BJ (cell line): ENCODE measurements at regions not wholly inside any gene's neighbourhood (a gene's known extent, or its start where the extent isn't known, plus 50 kb on each side); places are given as distances from the start of the nearest gene placed in this dataset.
A peak's percentile ranks its signal among the peaks of the same experiment; 100 is the strongest.
"Not testable (repeated sequence)": the region's sequence is repeated elsewhere in the genome, so short reads cannot be mapped to it uniquely, and the experiment has no call there.

Experiments used
- CTCF ChIA-PET: fragments of 350-600 bp; formaldehyde crosslinking; extraction: SDS; loops from one replicate; lab custom pipeline; 2021; ENCODE audit warnings: antibody characterized with exemption, inconsistent platforms; lab: Yijun Ruan, JAX
- POLR2A ChIA-PET: fragments of 300-600 bp; sonication (Branson Sonifier 250); formaldehyde crosslinking; extraction: SDS; loops from one replicate; lab custom pipeline; 2021; ENCODE audit warnings: antibody characterized with exemption; lab: Charles Lee
- DNase-seq: peaks from one replicate; pipeline ENCODE4 v3.0.0-alpha.2; 2011; ENCODE audit warnings: low read depth
- H3K27me3 ChIP-seq: 2 replicates; pipeline ENCODE4 v1.6.0; 2011; ENCODE audit warnings: low read length; ENCODE audit not compliant: control insufficient read depth, insufficient read depth
- H3K36me3 ChIP-seq: 2 replicates; pipeline ENCODE4 v1.5.1; 2011; ENCODE audit warnings: low read length; ENCODE audit not compliant: control insufficient read depth, insufficient read depth
- H3K4me3 ChIP-seq: 2 replicates; pipeline ENCODE4 v1.5.1; 2011; ENCODE audit warnings: low read depth, mild to moderate bottlenecking, control low read depth, low read length
- TF ChIP-seq, protein P1 (sequence below): IDR thresholded peaks from 2 replicates; pipeline ENCODE4 v1.5.1; 2011; ENCODE audit warnings: low read depth, mild to moderate bottlenecking, control low read depth, inconsistent platforms, low read length, moderate library complexity; ENCODE audit not compliant: insufficient read depth

DNA sequence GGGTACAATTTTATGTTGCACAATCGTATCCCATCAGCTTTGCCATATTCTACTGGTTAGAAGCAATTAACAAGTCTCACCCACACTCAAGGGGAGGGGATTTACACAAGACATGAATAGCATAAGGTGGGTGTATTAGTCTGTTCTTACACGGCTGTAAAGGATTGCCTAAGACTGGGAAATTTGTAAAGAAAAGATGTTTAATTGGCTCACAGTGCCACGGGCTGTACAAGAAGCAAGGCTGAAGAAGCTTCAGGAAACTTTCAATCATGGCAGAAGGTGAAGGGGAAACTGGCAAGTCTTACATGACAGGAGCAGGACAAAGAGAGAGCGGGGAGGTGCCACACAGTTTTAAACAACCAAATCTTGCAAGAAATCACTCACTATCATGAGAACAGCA is 231.8 kb upstream of the AMIGO2 start:
- Histone ChIP-seq H3K4me3 (no peak overlapping the region), H3K36me3 (no peaks in the 10 kb centered on the region), H3K27me3 (no peaks in the 10 kb centered on the region)
- no peak for DNase-seq
- ChIA-PET CTCF (interaction anchor here (0.7 to 1.1 kb wide), 3 partner anchors 31 to 279 kb away, joined by 3 to 4 read pairs (median 3); no protein-coding TSS in a partner anchor), POLR2A (no interaction called here)
- TF ChIP-seq, protein P1, sequence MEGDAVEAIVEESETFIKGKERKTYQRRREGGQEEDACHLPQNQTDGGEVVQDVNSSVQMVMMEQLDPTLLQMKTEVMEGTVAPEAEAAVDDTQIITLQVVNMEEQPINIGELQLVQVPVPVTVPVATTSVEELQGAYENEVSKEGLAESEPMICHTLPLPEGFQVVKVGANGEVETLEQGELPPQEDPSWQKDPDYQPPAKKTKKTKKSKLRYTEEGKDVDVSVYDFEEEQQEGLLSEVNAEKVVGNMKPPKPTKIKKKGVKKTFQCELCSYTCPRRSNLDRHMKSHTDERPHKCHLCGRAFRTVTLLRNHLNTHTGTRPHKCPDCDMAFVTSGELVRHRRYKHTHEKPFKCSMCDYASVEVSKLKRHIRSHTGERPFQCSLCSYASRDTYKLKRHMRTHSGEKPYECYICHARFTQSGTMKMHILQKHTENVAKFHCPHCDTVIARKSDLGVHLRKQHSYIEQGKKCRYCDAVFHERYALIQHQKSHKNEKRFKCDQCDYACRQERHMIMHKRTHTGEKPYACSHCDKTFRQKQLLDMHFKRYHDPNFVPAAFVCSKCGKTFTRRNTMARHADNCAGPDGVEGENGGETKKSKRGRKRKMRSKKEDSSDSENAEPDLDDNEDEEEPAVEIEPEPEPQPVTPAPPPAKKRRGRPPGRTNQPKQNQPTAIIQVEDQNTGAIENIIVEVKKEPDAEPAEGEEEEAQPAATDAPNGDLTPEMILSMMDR: no peak

GRCh38 chr12:47311010-47311409 is 231.3 kb upstream of the AMIGO2 start:
- ChIA-PET POLR2A (no interaction called here), CTCF (interaction anchor here (0.8 to 1.1 kb wide), 2 partner anchors 83 to 278 kb away, joined by 3 to 4 read pairs; no protein-coding TSS in a partner anchor)
- Histone ChIP-seq H3K36me3 (no peaks in the 10 kb centered on the region), H3K27me3 (no peaks in the 10 kb centered on the region), H3K4me3 (no peak overlapping the region)
- TF ChIP-seq, protein P1: no peak
- DNase-seq: no peak

DNA sequence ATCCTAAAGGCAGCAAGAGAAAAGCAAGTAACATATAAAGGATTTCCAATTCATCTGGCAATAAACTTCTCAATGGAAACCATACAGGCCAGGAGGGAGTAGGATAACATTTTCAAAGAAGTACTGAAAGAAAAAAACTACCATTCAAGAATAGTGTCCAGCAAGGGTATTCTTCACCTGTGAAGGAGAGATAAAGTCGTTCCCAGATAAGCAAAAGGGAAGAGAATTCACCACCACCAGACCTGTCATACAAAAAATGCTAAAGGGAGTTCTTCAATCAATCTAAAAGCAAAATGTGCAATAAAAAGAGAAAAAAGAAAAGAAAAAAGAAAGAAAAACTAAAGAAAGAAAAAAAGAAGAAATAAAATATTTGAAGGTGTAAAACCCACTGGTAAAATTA is 228.9 kb upstream of the AMIGO2 start:
- no peak for DNase-seq
- Histone ChIP-seq H3K4me3 (no peak overlapping the region), H3K27me3 (no peaks in the 10 kb centered on the region), H3K36me3 (no peaks in the 10 kb centered on the region)
- ChIA-PET CTCF (no interaction called here), POLR2A (no interaction called here)
- TF ChIP-seq, protein P1: no peak

DNA sequence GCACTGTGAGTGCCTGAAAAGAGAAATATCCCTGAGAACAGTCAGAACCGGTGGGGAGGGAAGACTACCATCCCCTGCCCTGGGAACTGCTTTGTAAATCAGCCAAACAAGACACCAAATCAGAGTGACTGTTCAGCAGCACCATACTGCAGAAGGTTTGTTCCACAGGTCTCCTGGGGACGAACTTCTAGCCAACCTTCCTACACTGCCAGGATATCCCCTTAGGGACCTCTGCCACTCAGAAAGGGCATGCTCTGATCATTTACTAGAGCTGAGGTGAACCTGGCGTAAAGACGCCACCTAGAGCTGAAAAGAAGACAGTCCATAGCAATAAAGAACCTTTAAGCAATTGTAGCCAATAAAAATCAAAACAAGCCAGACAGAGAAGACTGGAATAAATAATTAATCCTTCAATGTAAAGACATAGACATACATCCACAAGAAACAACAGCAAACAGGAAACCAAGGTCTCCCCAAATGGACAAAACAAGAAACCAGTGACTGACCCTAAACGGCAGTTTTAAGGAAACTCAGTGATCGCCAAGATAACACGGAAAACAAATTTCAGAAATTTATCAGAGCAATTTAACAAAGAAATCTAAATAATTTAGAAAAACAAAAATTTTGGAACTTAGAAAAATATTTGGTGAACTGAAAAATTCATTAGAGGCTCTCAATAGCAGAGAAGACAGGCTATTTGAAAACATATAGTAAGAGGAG is 228.1 kb upstream of the AMIGO2 start:
- Histone ChIP-seq H3K27me3 (no peaks in the 10 kb centered on the region), H3K4me3 (no peak overlapping the region), H3K36me3 (no peaks in the 10 kb centered on the region)
- CTCF ChIA-PET: interaction anchor here (0.9 to 3.8 kb wide), 6 partner anchors 10 to 285 kb away, joined by 3 to 34 read pairs (median 4); no protein-coding TSS in a partner anchor
- TF ChIP-seq, protein P1: peak; percentile 65
- POLR2A ChIA-PET: no interaction called here
- DNase-seq: no peak

DNA sequence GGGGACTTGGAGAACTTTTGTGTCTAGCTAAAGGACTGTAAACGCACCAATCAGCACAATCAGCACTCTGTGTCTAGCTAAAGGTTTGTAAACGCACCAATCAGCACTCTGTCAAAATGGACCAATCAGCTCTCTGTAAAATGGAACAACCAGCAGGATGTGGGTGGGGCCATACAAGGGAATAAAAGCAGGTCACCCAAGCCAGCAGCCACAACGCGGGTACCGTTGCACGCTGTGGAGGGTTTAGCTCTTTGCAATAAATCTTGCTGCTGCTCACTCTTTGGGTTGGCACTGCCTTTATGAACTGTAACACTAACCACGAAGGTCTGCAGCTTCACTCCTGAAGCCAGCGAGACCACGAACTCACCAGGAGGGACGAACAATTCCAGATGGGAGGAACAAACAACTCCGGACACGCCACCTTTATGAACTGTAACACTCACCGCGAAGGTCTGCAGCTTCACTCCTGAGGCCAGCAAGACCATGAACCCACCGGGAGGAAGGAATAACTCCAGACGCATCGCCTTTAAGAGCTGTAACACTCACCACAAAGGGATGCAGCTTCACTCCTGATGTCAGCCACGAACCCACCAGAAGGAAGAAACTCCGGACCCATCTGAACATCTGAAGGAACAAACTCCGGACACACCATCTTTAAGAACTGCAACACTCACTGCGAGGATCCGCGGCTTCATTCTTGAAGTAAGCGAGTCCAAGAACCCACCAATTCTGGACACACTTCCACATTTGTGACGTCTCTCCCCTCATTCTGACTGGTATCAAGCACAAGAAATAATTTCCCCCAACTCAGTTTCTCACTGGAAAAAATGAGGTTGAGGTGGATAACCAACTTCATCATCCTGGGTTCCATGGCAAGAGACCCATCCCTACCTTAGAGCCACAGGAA is 227.3 kb upstream of the AMIGO2 start:
- DNase-seq, H3K27me3 ChIP-seq, H3K36me3 ChIP-seq, H3K4me3 ChIP-seq, POLR2A ChIA-PET: not testable (repeated sequence)
- CTCF ChIA-PET: interaction anchor here (0.9 to 3.8 kb wide), 7 partner anchors 9 to 284 kb away, joined by 3 to 34 read pairs (median 4); no protein-coding TSS in a partner anchor
